ENCODE measurements at regions not wholly inside any gene's neighbourhood (a gene's known extent, or its start where the extent isn't known, plus 50 kb on each side); places are given as distances from the start of the nearest gene placed in this dataset.

- Histone ChIP-seq H3K4me1 (ENCODE audit: insufficient read depth) (no peaks in the 10 kb centered on the region), H3K27ac (no peak overlapping the region), H3K36me3 (no peaks in the 10 kb centered on the region), H3K4me3 (no peak overlapping the region), H3K27me3 (no peaks in the 10 kb centered on the region), H3K9me3 (no peaks in the 10 kb centered on the region)
- DNase-seq: no peak
- intact Hi-C loops (cut with DNase I): loop anchor here in 1 of 4 donors (10.0 kb wide), 1 partner anchor 526 kb away; no protein-coding TSS in a partner anchor
- TF ChIP-seq POLR2A (IDR thresholded peaks at IDR 0.05) (no peak), EP300 (IDR thresholded peaks at IDR 0.05) (no peak), CTCF (IDR thresholded peaks at IDR 0.05) (no peak)
- 76 to 84% (median 79%) methylated on average over 2 of the region's 2 CpGs for WGBS, 3 donors
Measured at GRCh38 chr2:64349131-64349530, 104.8 kb upstream of the LGALSL start.

- H3K4me1 ChIP-seq (ENCODE audit: insufficient read depth): no peaks in the 10 kb centered on the region
- DNase-seq: no peak
- H3K27me3 ChIP-seq: no peaks in the 10 kb centered on the region
- TF ChIP-seq POLR2A (IDR thresholded peaks at IDR 0.05): no peak
- no peak for TF ChIP-seq EP300 (IDR thresholded peaks at IDR 0.05)
- H3K27ac ChIP-seq: no peak overlapping the region
- H3K36me3 ChIP-seq: no peaks in the 10 kb centered on the region
- no peaks in the 10 kb centered on the region for H3K9me3 ChIP-seq
- WGBS, 3 donors: 70 to 81% (median 78%) methylated on average over 2 of the region's 2 CpGs
- no peak overlapping the region for H3K4me3 ChIP-seq
- intact Hi-C loops (cut with DNase I): no loop called here
Measured at GRCh38 chr2:64350996-64351395, 103.0 kb upstream of the LGALSL start.

- Histone ChIP-seq H3K9me3 (no peaks in the 10 kb centered on the region), H3K27ac (no peak overlapping the region), H3K27me3 (no peaks in the 10 kb centered on the region), H3K4me1 (ENCODE audit: insufficient read depth) (no peaks in the 10 kb centered on the region), H3K36me3 (no peaks in the 10 kb centered on the region), H3K4me3 (no peak overlapping the region)
- intact Hi-C loops (cut with DNase I): no loop called here
- DNase-seq: no peak
- no peak for TF ChIP-seq CTCF (IDR thresholded peaks at IDR 0.05)
- TF ChIP-seq POLR2A (IDR thresholded peaks at IDR 0.05): no peak
- no peak for TF ChIP-seq EP300 (IDR thresholded peaks at IDR 0.05)
- WGBS, 3 donors: 84 to 95% (median 91%) methylated on average over 1 of the region's 1 CpG
Measured at GRCh38 chr2:64352292-64352691, 101.7 kb upstream of the LGALSL start.

- H3K4me3 ChIP-seq: no peak overlapping the region
- intact Hi-C loops (cut with DNase I): no loop called here
- H3K27me3 ChIP-seq: no peaks in the 10 kb centered on the region
- no peaks in the 10 kb centered on the region for H3K36me3 ChIP-seq
- DNase-seq: no peak
- TF ChIP-seq EP300 (IDR thresholded peaks at IDR 0.05) (no peak), POLR2A (IDR thresholded peaks at IDR 0.05) (no peak), CTCF (IDR thresholded peaks at IDR 0.05) (no peak)
- no peak overlapping the region for H3K27ac ChIP-seq
- peaks cover under 1% of the 10 kb centered on the region for H3K4me1 ChIP-seq (ENCODE audit: insufficient read depth)
- 69 to 77% (median 72%) methylated on average over 11 of the region's 11 CpGs for WGBS, 3 donors
- H3K9me3 ChIP-seq: no peaks in the 10 kb centered on the region
Measured at GRCh38 chr2:64354857-64355680, 98.9 kb upstream of the LGALSL start.

GRCh38 chr2:64356906-64357305 is 97.1 kb upstream of the LGALSL start:
- H3K9me3 ChIP-seq: no peaks in the 10 kb centered on the region
- no peak overlapping the region for H3K27ac ChIP-seq
- intact Hi-C loops (cut with DNase I): no loop called here
- DNase-seq: no peak
- H3K4me3 ChIP-seq: no peak overlapping the region
- H3K27me3 ChIP-seq: no peaks in the 10 kb centered on the region
- no peaks in the 10 kb centered on the region for H3K36me3 ChIP-seq
- TF ChIP-seq POLR2A (IDR thresholded peaks at IDR 0.05) (no peak), EP300 (IDR thresholded peaks at IDR 0.05) (no peak), CTCF (IDR thresholded peaks at IDR 0.05) (no peak)
- H3K4me1 ChIP-seq (ENCODE audit: insufficient read depth): peaks cover 2% of the 10 kb centered on the region
- 70 to 72% (median 72%) methylated on average over 2 of the region's 2 CpGs for WGBS, 3 donors
